Loucy (cell line): ENCODE measurements at regions not wholly inside any gene's neighbourhood (a gene's known extent, or its start where the extent isn't known, plus 50 kb on each side); places are given as distances from the start of the nearest gene placed in this dataset.

Experiments
- H2AFZ ChIP-seq: fragments of 200-600 bp; sonication (generic); 2 replicates; pipeline ENCODE4 v1.6.0; 2016; ENCODE audit warnings: antibody characterized with exemption, mild to moderate bottlenecking, low read length, moderate library complexity
- H3F3A ChIP-seq: fragments of 200-600 bp; 2 replicates; pipeline ENCODE4 v1.6.0; 2016; ENCODE audit warnings: antibody characterized with exemption, low read depth, mild to moderate bottlenecking
- H3K27me3 ChIP-seq: fragments of 200-600 bp; sonication (generic); 2 replicates; pipeline ENCODE4 v1.6.1; 2014; ENCODE audit warnings: low read length, mild to moderate bottlenecking; ENCODE audit not compliant: insufficient read depth, poor library complexity, severe bottlenecking
- H3K36me3 ChIP-seq: fragments of 200-600 bp; sonication (generic); 2 replicates; pipeline ENCODE4 v1.6.1; 2016; ENCODE audit warnings: low read length; ENCODE audit not compliant: insufficient read depth
- H3K4me1 ChIP-seq: fragments of 200-600 bp; sonication (generic); 2 replicates; pipeline ENCODE4 v1.5.1; 2014; ENCODE audit warnings: low read length, mild to moderate bottlenecking; ENCODE audit not compliant: insufficient read depth, poor library complexity, severe bottlenecking
- H3K4me2 ChIP-seq: fragments of 200-600 bp; sonication (generic); 2 replicates; pipeline ENCODE4 v1.6.0; 2014; ENCODE audit warnings: antibody characterized with exemption, low read length, low read depth, mild to moderate bottlenecking; ENCODE audit not compliant: poor library complexity, severe bottlenecking
- H3K4me3 ChIP-seq: fragments of 200-600 bp; sonication (generic); 2 replicates; pipeline ENCODE4 v1.5.1; 2014; ENCODE audit warnings: low read length, mild to moderate bottlenecking, mixed read lengths; ENCODE audit not compliant: poor library complexity, severe bottlenecking
- H3K79me2 ChIP-seq: fragments of 200-600 bp; sonication (generic); 2 replicates; pipeline ENCODE4 v1.6.1; 2014; ENCODE audit warnings: low read length; ENCODE audit not compliant: insufficient read depth
- H3K9ac ChIP-seq: fragments of 200-600 bp; sonication (generic); 2 replicates; pipeline ENCODE4 v1.6.0; 2014; ENCODE audit warnings: mild to moderate bottlenecking, low read depth, low read length, moderate library complexity; ENCODE audit not compliant: poor library complexity, severe bottlenecking
- H3K9me2 ChIP-seq: fragments of 200-600 bp; sonication (generic); replicated peaks from 2 replicates; pipeline ENCODE4 v1.6.1; 2016; ENCODE audit warnings: low read depth, low read length, mixed read lengths
- H3K9me3 ChIP-seq: fragments of 200-600 bp; sonication (generic); 2 replicates; pipeline ENCODE4 v1.6.1; 2014; ENCODE audit warnings: mild to moderate bottlenecking, antibody characterized with exemption, low read length, low read depth; ENCODE audit not compliant: insufficient read depth
- H4K20me1 ChIP-seq: fragments of 200-600 bp; sonication (generic); 2 replicates; pipeline ENCODE4 v1.6.0; 2014; ENCODE audit warnings: antibody characterized with exemption, low read length, mild to moderate bottlenecking; ENCODE audit not compliant: insufficient read depth, poor library complexity, severe bottlenecking
- EZH2phosphoT487 ChIP-seq: fragments of 200-600 bp; IDR thresholded peaks from 2 replicates; pipeline ENCODE4 v1.6.1; 2018; ENCODE audit warnings: antibody characterized with exemption, mild to moderate bottlenecking, moderate library complexity, borderline replicate concordance
- TF ChIP-seq, protein P1 (sequence below): fragments of 200-600 bp; sonication (generic); conservative IDR thresholded peaks from 2 replicates; pipeline ENCODE4 v1.5.1; 2014; ENCODE audit warnings: mild to moderate bottlenecking, antibody characterized with exemption, low read length

DNA sequence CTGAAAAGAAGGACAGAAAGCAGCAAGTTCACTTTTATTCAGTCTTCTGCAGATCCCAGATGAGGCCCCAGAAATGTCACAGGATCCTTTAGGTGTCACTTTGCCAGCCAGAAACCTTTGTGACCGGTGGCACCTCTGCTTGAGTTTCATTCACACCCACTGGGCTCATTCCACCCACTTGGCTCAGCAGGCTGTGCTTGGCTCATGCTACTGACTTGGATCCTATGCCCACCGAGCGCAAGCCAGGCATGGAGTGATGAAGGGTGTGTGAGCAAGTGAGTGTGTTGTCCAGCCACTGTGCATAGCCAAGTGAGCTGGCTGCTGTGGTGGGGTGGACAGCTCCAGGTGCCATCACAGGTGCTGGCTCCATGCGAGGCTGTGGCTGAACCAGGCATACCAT lies 357.0 kb upstream of the GULP1 start:
- no peaks in the 10 kb centered on the region for H3F3A ChIP-seq
- no peak overlapping the region for H2AFZ ChIP-seq
- no peaks in the 10 kb centered on the region for H3K27me3 ChIP-seq
- TF ChIP-seq, protein P1, sequence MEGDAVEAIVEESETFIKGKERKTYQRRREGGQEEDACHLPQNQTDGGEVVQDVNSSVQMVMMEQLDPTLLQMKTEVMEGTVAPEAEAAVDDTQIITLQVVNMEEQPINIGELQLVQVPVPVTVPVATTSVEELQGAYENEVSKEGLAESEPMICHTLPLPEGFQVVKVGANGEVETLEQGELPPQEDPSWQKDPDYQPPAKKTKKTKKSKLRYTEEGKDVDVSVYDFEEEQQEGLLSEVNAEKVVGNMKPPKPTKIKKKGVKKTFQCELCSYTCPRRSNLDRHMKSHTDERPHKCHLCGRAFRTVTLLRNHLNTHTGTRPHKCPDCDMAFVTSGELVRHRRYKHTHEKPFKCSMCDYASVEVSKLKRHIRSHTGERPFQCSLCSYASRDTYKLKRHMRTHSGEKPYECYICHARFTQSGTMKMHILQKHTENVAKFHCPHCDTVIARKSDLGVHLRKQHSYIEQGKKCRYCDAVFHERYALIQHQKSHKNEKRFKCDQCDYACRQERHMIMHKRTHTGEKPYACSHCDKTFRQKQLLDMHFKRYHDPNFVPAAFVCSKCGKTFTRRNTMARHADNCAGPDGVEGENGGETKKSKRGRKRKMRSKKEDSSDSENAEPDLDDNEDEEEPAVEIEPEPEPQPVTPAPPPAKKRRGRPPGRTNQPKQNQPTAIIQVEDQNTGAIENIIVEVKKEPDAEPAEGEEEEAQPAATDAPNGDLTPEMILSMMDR, result no peak
- no peak for TF ChIP-seq EZH2phosphoT487
- H3K9me2 ChIP-seq, result no peaks in the 10 kb centered on the region
- H3K9ac ChIP-seq, result no peak overlapping the region
- no peaks in the 10 kb centered on the region for H3K9me3 ChIP-seq
- no peak overlapping the region for H3K4me2 ChIP-seq
- H3K4me3 ChIP-seq, result no peak overlapping the region
- H3K4me1 ChIP-seq, result no peaks in the 10 kb centered on the region
- H4K20me1 ChIP-seq, result no peaks in the 10 kb centered on the region
- H3K79me2 ChIP-seq, result no peaks in the 10 kb centered on the region
- H3K36me3 ChIP-seq, result no peaks in the 10 kb centered on the region

DNA sequence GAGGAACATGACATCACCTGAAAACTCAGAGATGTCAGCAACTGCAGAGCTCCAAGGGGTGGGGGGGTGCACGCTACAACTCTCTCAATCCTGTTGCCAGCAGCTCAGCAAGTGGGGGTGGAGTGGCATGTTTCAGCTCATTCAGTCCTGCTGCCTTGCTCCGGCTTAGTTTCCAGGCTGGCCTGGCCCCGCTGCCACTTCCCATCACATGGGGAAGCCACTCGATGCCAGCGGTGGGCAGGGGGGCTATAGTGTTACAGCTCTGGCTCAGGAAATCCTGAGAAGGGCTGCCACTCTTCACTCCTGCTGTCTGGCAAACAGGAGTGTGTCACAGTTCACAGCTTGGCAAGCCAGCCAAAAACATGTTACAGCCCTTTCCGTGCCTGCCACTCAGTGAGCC lies 356.5 kb upstream of the GULP1 start:
- no peaks in the 10 kb centered on the region for H3K9me3 ChIP-seq
- no peak overlapping the region for H3K4me2 ChIP-seq
- no peaks in the 10 kb centered on the region for H3F3A ChIP-seq
- no peaks in the 10 kb centered on the region for H3K79me2 ChIP-seq
- H3K4me3 ChIP-seq, result no peak overlapping the region
- H4K20me1 ChIP-seq, result no peaks in the 10 kb centered on the region
- H3K9ac ChIP-seq, result no peak overlapping the region
- TF ChIP-seq, protein P1, result no peak
- TF ChIP-seq EZH2phosphoT487, result no peak
- H3K27me3 ChIP-seq, result no peaks in the 10 kb centered on the region
- H3K4me1 ChIP-seq, result no peaks in the 10 kb centered on the region
- no peaks in the 10 kb centered on the region for H3K36me3 ChIP-seq
- H2AFZ ChIP-seq, result no peak overlapping the region
- no peaks in the 10 kb centered on the region for H3K9me2 ChIP-seq

DNA sequence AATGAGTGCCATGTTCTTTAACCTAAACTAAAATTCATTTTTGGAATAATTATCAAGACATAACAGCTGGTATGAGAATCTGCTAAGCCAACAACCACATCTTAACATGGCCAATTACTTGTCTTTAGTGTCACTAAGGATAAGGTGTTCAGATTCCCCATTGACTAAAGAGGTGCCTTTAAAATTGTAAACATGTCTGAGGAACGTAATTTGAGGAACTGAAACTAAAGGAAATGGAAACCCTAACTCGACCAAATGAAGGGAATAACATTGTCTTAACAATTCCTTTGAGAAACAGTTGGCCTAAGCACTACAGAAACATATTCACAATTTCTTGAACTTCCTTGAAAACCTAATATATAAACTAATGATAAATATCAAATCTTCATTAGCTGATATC lies 355.4 kb upstream of the GULP1 start:
- no peaks in the 10 kb centered on the region for H4K20me1 ChIP-seq

More for the DNA sequence above, 355.4 kb upstream of the GULP1 start:
- Histone ChIP-seq H3K36me3 (no peaks in the 10 kb centered on the region), H3K9ac (no peak overlapping the region), H3K4me2 (no peak overlapping the region), H3K4me3 (no peak overlapping the region), H2AFZ (no peak overlapping the region), H3K79me2 (no peaks in the 10 kb centered on the region), H3K4me1 (no peaks in the 10 kb centered on the region), H3K9me3 (no peaks in the 10 kb centered on the region), H3F3A (no peaks in the 10 kb centered on the region), H3K9me2 (no peaks in the 10 kb centered on the region), H3K27me3 (no peaks in the 10 kb centered on the region)
- TF ChIP-seq EZH2phosphoT487, result no peak
- TF ChIP-seq, protein P1, result no peak
